ENCODE measurements at regions not wholly inside any gene's neighbourhood (a gene's known extent, or its start where the extent isn't known, plus 50 kb on each side); places are given as distances from the start of the nearest gene placed in this dataset.

- H3K79me2 ChIP-seq (replicated peaks; ENCODE audit: insufficient read depth, low read length), result no peaks in the 10 kb centered on the region
- no peak overlapping the region for H2AFZ ChIP-seq (ENCODE audit: low read depth, low read length)
- no peak overlapping the region for H3K4me2 ChIP-seq (ENCODE audit: low read length)
- no peaks in the 10 kb centered on the region for H3K9me3 ChIP-seq (ENCODE audit: low read length)
- H3K27me3 ChIP-seq (ENCODE audit: insufficient read depth, low read depth, low read length), result no peaks in the 10 kb centered on the region
- H3K36me3 ChIP-seq (ENCODE audit: insufficient read depth, low read length), result no peaks in the 10 kb centered on the region
- no peak for TF ChIP-seq TAF1 (IDR thresholded peaks at IDR 0.05; ENCODE audit: low read depth)
- no peak for TF ChIP-seq REST (IDR thresholded peaks at IDR 0.05; ENCODE audit: borderline replicate concordance)
- no peak for TF ChIP-seq MXI1 (conservative IDR thresholded peaks at IDR 0.05; ENCODE audit: poor library complexity, severe bottlenecking)
- no peak for TF ChIP-seq EP300 (conservative IDR thresholded peaks at IDR 0.05; ENCODE audit: poor library complexity, severe bottlenecking)
- no peak for TF ChIP-seq RAD21 (conservative IDR thresholded peaks at IDR 0.05)
- TF ChIP-seq SMC3 (conservative IDR thresholded peaks at IDR 0.05; ENCODE audit: poor library complexity), result no peak
- TF ChIP-seq CTCF (IDR thresholded peaks at IDR 0.05; ENCODE audit: poor library complexity, severe bottlenecking), result no peak
- TF ChIP-seq EZH2 (IDR thresholded peaks at IDR 0.05; ENCODE audit: borderline replicate concordance, insufficient read depth, low read length, poor library complexity, severe bottlenecking), result no peak
- no peak for TF ChIP-seq POLR2AphosphoS5 (IDR thresholded peaks at IDR 0.05)
- no peaks in the 10 kb centered on the region for H3K9me2 ChIP-seq (ENCODE audit: insufficient read depth, low read length)
- no peaks in the 10 kb centered on the region for H4K20me1 ChIP-seq (ENCODE audit: insufficient read depth)
- H3K4me3 ChIP-seq (ENCODE audit: low read length), result no peak overlapping the region
- no peak overlapping the region for H3K9ac ChIP-seq (ENCODE audit: low read length)
- no peak overlapping the region for H3K27ac ChIP-seq (ENCODE audit: low read length)
- no peaks in the 10 kb centered on the region for H3F3A ChIP-seq (ENCODE audit: insufficient read depth, low read length, poor library complexity, severe bottlenecking)
Measured at GRCh38 chr1:170407138-170407537, 124.8 kb upstream of the GORAB start.

- H4K20me1 ChIP-seq (ENCODE audit: insufficient read depth), result no peaks in the 10 kb centered on the region
- H3K27ac ChIP-seq (ENCODE audit: low read length), result no peak overlapping the region
- TF ChIP-seq CTCF (IDR thresholded peaks at IDR 0.05; ENCODE audit: poor library complexity, severe bottlenecking), result no peak
- TF ChIP-seq POLR2AphosphoS5 (IDR thresholded peaks at IDR 0.05), result no peak
- H3K4me2 ChIP-seq (ENCODE audit: low read length), result no peak overlapping the region
- no peak overlapping the region for H3K4me3 ChIP-seq (ENCODE audit: low read length)
- no peaks in the 10 kb centered on the region for H3K9me2 ChIP-seq (ENCODE audit: insufficient read depth, low read length)
- H3K27me3 ChIP-seq (ENCODE audit: insufficient read depth, low read depth, low read length), result no peaks in the 10 kb centered on the region
- H3K36me3 ChIP-seq (ENCODE audit: insufficient read depth, low read length), result no peaks in the 10 kb centered on the region
- no peak overlapping the region for H2AFZ ChIP-seq (ENCODE audit: low read depth, low read length)
- no peaks in the 10 kb centered on the region for H3F3A ChIP-seq (ENCODE audit: insufficient read depth, low read length, poor library complexity, severe bottlenecking)
- no peaks in the 10 kb centered on the region for H3K79me2 ChIP-seq (replicated peaks; ENCODE audit: insufficient read depth, low read length)
- H3K9ac ChIP-seq (ENCODE audit: low read length), result no peak overlapping the region
- no peaks in the 10 kb centered on the region for H3K9me3 ChIP-seq (ENCODE audit: low read length)
Measured at GRCh38 chr1:170407581-170407980, 124.4 kb upstream of the GORAB start.

Data from neural cell (in vitro differentiated cells).